Myocyte (in vitro differentiated cells): ENCODE measurements at regions not wholly inside any gene's neighbourhood (a gene's known extent, or its start where the extent isn't known, plus 50 kb on each side); places are given as distances from the start of the nearest gene placed in this dataset.
"Not testable (repeated sequence)": the region's sequence is repeated elsewhere in the genome, so short reads cannot be mapped to it uniquely, and the experiment has no call there.

Source experiments
- DNase-seq: peaks from one replicate; pipeline ENCODE4 v3.0.0-alpha.2; 2012; ENCODE audit warnings: low read depth

- peak; percentile 66 for DNase-seq
Observed at GRCh38 chr16:86072328-86073102, 173.6 kb downstream of the IRF8 start.

GRCh38 chr16:86073103-86073625 is 174.2 kb downstream of the IRF8 start:
- DNase-seq: no peak

GRCh38 chr16:86073763-86074493 is 175.0 kb downstream of the IRF8 start:
- DNase-seq: no peak

- no peak for DNase-seq
Observed at GRCh38 chr16:86074651-86075487, 175.9 kb downstream of the IRF8 start.

GRCh38 chr16:86075488-86075785 is 176.5 kb downstream of the IRF8 start:
- DNase-seq: no peak

GRCh38 chr16:86075839-86076440 is 177.0 kb downstream of the IRF8 start:
- DNase-seq: no peak

- no peak for DNase-seq
Observed at GRCh38 chr16:86076606-86077005, 177.6 kb downstream of the IRF8 start.

DNA sequence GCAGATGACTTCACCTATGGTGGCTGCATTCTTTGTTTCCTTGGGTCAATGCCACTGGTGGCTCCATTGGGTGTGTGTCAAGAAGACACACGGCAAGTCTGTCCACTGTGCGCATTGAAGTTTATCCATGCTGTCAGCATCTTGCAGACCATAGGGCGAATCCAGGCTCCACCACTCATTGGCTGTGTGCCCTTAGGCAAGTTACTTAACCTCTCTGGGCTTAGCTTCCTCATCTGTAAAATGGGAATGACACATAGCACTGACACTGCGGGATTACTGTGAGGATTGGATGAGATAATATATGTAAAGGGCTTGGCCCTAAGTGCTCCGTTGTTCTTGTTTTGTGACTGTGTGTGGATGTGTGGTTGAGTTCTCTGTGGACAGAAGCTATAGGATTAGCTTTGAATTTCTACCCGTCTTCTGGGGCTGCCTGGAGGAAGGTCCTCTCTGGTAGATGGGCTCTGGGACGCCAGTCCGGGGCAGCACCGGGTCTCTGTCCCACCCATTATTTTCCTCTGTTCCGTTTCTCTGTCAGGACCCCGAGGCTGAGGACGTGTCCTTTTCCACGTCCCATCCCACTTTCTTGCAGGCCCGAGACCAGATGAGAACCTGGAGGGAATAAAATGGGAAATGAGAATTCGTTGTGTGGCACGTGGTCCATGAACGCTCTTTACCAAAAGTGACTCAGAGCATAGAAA is 178.4 kb downstream of the IRF8 start:
- no peak for DNase-seq

- DNase-seq: no peak
Observed at GRCh38 chr16:86078121-86078600, 179.2 kb downstream of the IRF8 start.

DNA sequence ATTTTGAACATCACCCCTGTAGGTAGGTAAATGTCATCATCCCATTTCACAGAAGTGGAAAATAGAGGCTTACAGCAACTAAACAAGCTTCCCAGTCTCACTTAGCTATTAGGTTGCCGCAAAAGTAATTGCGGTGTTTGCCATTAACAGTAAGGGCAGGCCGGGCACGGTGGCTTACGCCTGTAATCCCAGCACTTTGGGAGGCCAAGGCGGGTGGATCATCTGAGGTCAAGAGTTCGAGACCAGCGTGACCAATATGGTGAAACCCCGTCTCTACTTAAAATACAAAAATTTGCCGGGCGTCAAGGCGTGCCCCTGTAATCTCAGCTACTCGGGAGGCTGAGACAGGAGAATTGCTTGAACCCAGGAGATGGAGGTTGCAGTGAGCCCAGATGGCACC is 179.7 kb downstream of the IRF8 start:
- DNase-seq: not testable (repeated sequence)

GRCh38 chr16:86079255-86079885 is 180.4 kb downstream of the IRF8 start:
- no peak for DNase-seq

DNA sequence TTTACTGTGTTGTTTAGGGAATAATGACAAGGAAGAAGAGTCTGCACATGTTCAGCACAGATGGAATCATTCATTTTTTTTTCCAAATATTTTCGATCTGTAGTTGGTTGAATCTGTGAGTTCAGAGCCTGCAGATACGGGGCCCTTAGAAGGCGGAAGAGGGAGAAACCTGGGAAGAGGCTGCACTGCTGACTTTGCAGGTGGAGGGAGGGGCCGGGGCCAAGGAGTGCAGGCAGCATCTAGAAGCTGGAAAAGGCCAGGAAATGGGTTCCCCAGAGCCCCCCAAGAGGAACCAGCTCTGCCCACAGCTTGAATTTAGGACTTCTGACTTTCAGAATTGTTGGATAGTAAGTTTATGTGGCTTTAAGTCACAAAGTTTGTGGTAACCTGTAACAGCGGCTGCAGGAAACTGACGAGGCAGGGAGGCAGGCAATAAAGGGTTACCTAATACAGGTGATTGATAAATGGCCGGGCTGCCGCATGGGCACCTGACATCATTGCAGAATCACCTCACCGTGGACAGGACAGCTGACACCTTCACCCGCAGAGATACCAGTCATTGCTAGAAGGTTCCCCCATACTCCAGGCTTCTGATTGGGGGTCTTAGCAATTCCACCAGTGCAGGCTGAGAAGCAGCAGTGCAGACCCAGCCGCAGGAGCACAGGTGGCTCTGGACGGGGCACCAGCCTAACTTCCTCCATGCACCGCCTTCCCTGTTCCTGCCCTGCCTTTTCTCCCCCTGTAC is 181.3 kb downstream of the IRF8 start:
- no peak for DNase-seq

GRCh38 chr16:86080982-86081381 is 182.0 kb downstream of the IRF8 start:
- DNase-seq: no peak

DNA sequence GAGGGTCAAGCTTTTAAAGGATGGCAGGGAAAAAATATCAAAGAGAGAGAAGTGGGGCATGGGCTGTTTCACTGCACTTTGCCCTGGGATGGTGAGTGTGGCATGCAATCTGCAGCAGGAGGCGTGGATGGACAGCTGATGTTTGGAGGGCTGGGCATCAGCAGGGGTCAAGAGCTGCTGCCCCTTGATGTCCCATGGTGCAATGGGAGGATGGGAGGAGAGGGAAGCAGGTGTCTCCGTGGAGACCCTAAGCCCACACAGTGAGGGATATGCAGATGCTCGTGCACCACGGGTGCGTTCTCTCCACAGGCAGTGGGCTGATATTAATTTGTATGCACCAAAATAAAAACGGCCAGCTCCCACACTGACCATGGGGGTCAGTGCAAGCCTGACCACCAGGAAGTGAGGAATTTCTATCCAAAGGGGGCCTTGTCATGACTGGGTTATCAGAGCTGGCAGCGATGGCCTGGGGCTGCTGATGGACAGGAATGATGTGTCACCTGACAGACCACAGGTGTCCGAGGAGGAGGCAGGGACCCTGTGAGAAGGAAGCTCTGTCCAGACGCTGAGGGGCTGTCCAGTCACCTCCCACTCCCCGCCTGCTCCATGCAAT is 183.6 kb downstream of the IRF8 start:
- DNase-seq: no peak

GRCh38 chr16:86083382-86084002 is 184.5 kb downstream of the IRF8 start:
- no peak for DNase-seq

DNA sequence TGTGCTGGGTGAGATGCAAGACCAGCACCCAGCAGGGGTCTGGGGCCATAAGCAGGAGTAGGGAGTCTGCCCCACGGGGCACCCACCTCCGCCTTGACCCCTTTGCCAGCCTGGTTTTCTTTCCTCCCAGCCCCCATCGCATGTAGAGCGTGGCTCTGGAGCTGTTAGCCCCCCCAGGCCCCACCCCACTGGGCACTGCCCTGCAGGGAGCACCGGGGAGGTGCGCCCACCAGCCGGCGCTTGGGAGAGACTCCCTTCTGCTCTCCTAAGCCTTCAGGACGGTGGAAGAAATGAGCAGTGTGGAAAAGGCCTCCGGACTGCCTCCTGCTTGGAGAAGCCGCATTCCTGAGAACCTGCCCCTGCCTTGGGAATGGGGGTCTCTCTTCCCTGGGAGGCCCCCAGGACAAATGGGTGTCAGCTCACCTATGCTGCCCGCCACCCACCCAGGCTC is 186.2 kb downstream of the IRF8 start:
- DNase-seq: no peak

- DNase-seq: no peak
Observed at GRCh38 chr16:86085795-86086194, 186.8 kb downstream of the IRF8 start.

- no peak for DNase-seq
Observed at GRCh38 chr16:86086471-86086870, 187.5 kb downstream of the IRF8 start.
